H9 (cell line): ENCODE measurements at regions not wholly inside any gene's neighbourhood (a gene's known extent, or its start where the extent isn't known, plus 50 kb on each side); places are given as distances from the start of the nearest gene placed in this dataset.

ENCODE experiments used
- DNase-seq: peaks from one replicate; pipeline ENCODE4 v3.0.0-alpha.2; 2017
- H2AFZ ChIP-seq: one replicate; pipeline ENCODE4 v1.6.1; 2013; ENCODE audit warnings: mild to moderate bottlenecking, low read length, control low read depth, moderate library complexity
- H2AK5ac ChIP-seq: 2 replicates; pipeline ENCODE4 v1.6.1; 2013; ENCODE audit warnings: low read length, control low read depth, mixed read lengths; ENCODE audit not compliant: insufficient read length
- H2BK120ac ChIP-seq: one replicate; pipeline ENCODE4 v1.6.1; 2013; ENCODE audit warnings: low read depth, mild to moderate bottlenecking, low read length, control low read depth, inconsistent platforms; ENCODE audit not compliant: poor library complexity, severe bottlenecking
- H2BK12ac ChIP-seq: 2 replicates; pipeline ENCODE4 v1.6.1; 2013; ENCODE audit warnings: low read length, control low read depth, mixed read lengths, low read depth; ENCODE audit not compliant: insufficient read length
- H2BK15ac ChIP-seq: 2 replicates; pipeline ENCODE4 v1.6.1; 2013; ENCODE audit warnings: low read depth, low read length, control low read depth
- H2BK20ac ChIP-seq: one replicate; pipeline ENCODE4 v1.6.1; 2013; ENCODE audit warnings: low read depth, mild to moderate bottlenecking, low read length, control low read depth, inconsistent platforms; ENCODE audit not compliant: poor library complexity, severe bottlenecking
- H2BK5ac ChIP-seq: 2 replicates; pipeline ENCODE4 v1.6.1; 2013; ENCODE audit warnings: low read length, control low read depth, mixed read lengths; ENCODE audit not compliant: insufficient read length
- H3K14ac ChIP-seq: 2 replicates; pipeline ENCODE4 v1.6.1; 2013; ENCODE audit warnings: low read length, control low read depth; ENCODE audit not compliant: insufficient read depth
- H3K18ac ChIP-seq: 2 replicates; pipeline ENCODE4 v1.6.1; 2013; ENCODE audit warnings: low read depth, mild to moderate bottlenecking, mixed read lengths, low read length, control low read depth; ENCODE audit not compliant: insufficient read length
- H3K23ac ChIP-seq: 2 replicates; pipeline ENCODE4 v1.6.1; 2013; ENCODE audit warnings: low read length, control low read depth, mixed read lengths, low read depth; ENCODE audit not compliant: insufficient read length
- H3K23me2 ChIP-seq: 2 replicates; pipeline ENCODE4 v1.6.1; 2013; ENCODE audit warnings: low read depth, mild to moderate bottlenecking, mixed read lengths, low read length, control low read depth; ENCODE audit not compliant: insufficient read length, poor library complexity, severe bottlenecking
- H3K27ac ChIP-seq: 2 replicates; pipeline ENCODE4 v1.5.1; 2013; ENCODE audit warnings: low read length, control low read depth, mixed read lengths, low read depth; ENCODE audit not compliant: insufficient read length
- H3K27me3 ChIP-seq: 2 replicates; pipeline ENCODE4 v1.6.1; 2013; ENCODE audit warnings: low read length, control low read depth, inconsistent platforms; ENCODE audit not compliant: insufficient read depth
- H3K4ac ChIP-seq: 2 replicates; pipeline ENCODE4 v1.6.1; 2013; ENCODE audit warnings: low read depth, mild to moderate bottlenecking, control low read depth, inconsistent platforms, low read length, moderate library complexity
- H3K4me1 ChIP-seq: 2 replicates; pipeline ENCODE4 v1.6.1; 2013; ENCODE audit warnings: low read length, control low read depth, inconsistent platforms; ENCODE audit not compliant: insufficient read depth
- H3K4me2 ChIP-seq: 2 replicates; pipeline ENCODE4 v1.6.1; 2013; ENCODE audit warnings: low read length, control low read depth, mixed read lengths; ENCODE audit not compliant: insufficient read length, insufficient read depth
- H3K56ac ChIP-seq: 2 replicates; pipeline ENCODE4 v1.6.1; 2013; ENCODE audit warnings: low read depth, mild to moderate bottlenecking, mixed read lengths, low read length, control low read depth; ENCODE audit not compliant: insufficient read length
- H3K79me1 ChIP-seq: 2 replicates; pipeline ENCODE4 v1.6.1; 2013; ENCODE audit warnings: low read depth, mild to moderate bottlenecking, moderate library complexity, low read length, control low read depth, inconsistent platforms; ENCODE audit not compliant: insufficient read depth, poor library complexity, severe bottlenecking
- H3K79me2 ChIP-seq: 2 replicates; pipeline ENCODE4 v1.6.1; 2013; ENCODE audit warnings: low read length, control low read depth, inconsistent platforms; ENCODE audit not compliant: insufficient read depth
- H3K9ac ChIP-seq: 2 replicates; pipeline ENCODE4 v1.6.1; 2013; ENCODE audit warnings: low read length, control low read depth, mixed read lengths; ENCODE audit not compliant: insufficient read length; ENCODE audit errors: extremely low read depth
- H3K9me3 ChIP-seq: one replicate; pipeline ENCODE4 v1.6.1; 2013; ENCODE audit warnings: low read depth, low read length, inconsistent platforms; ENCODE audit not compliant: control insufficient read depth
- H3T11ph ChIP-seq: one replicate; pipeline ENCODE4 v1.6.1; 2013; ENCODE audit warnings: mild to moderate bottlenecking, low read length, control low read depth, inconsistent platforms
- H4K20me1 ChIP-seq: one replicate; pipeline ENCODE4 v1.6.1; 2013; ENCODE audit not compliant: control insufficient read depth, insufficient read length, insufficient read depth
- H4K5ac ChIP-seq: 2 replicates; pipeline ENCODE4 v1.6.1; 2013; ENCODE audit warnings: low read depth, mild to moderate bottlenecking, mixed read lengths, low read length, control low read depth; ENCODE audit not compliant: insufficient read length
- H4K8ac ChIP-seq: replicated peaks from 2 replicates; pipeline ENCODE4 v1.6.1; 2013; ENCODE audit warnings: low read length, control low read depth, mixed read lengths, low read depth; ENCODE audit not compliant: insufficient read length
- H4K91ac ChIP-seq: 2 replicates; pipeline ENCODE4 v1.6.1; 2013; ENCODE audit warnings: low read depth, mild to moderate bottlenecking, moderate library complexity, mixed read lengths, low read length, control low read depth; ENCODE audit not compliant: insufficient read length
- H3K27ac Mint-ChIP-seq, 3 experiments: 2 replicates in 2 of 3; 3 replicates in 1 of 3; pipeline ENCODE4 v1.8.0; 2020 to 2021; ENCODE audit warnings: mixed read lengths in 3 of 3, mild to moderate bottlenecking in 1 of 3, moderate library complexity in 1 of 3
- H3K27me3 Mint-ChIP-seq: 2 replicates; pipeline ENCODE4 v1.8.0; 2021; ENCODE audit warnings: low read depth, mild to moderate bottlenecking, moderate library complexity, mixed read lengths
- H3K36me3 Mint-ChIP-seq, 3 experiments: 2 replicates in 2 of 3; 3 replicates in 1 of 3; pipeline ENCODE4 v1.8.0; 2020 to 2021; ENCODE audit warnings: low read depth in 3 of 3, mixed read lengths in 3 of 3; ENCODE audit not compliant: insufficient read depth in 1 of 3
- H3K4me1 Mint-ChIP-seq, 2 experiments: 2 replicates each; pipeline ENCODE4 v1.8.0; 2020; ENCODE audit warnings: mixed read lengths in 2 of 2
- H3K4me3 Mint-ChIP-seq, 2 experiments: 2 replicates in 1 of 2; 3 replicates in 1 of 2; pipeline ENCODE4 v1.8.0; 2020 to 2021; ENCODE audit warnings: mild to moderate bottlenecking in 2 of 2, mixed read lengths in 2 of 2, moderate library complexity in 1 of 2
- H3K9me3 Mint-ChIP-seq, 2 experiments: 2 replicates in 1 of 2; 3 replicates in 1 of 2; pipeline ENCODE4 v1.8.0; 2020; ENCODE audit warnings: mild to moderate bottlenecking in 2 of 2, mixed read lengths in 2 of 2, moderate library complexity in 1 of 2
- WGBS: extraction: QIAGEN DNeasy Blood & Tissue Kit; methylation state at CpG from one replicate; pipeline ENCODE4 v1.1.7; 2013; ENCODE audit warnings: missing lambda C conversion rate, low lambda C conversion rate, mixed read lengths; ENCODE audit not compliant: insufficient read length; ENCODE audit errors: extremely low coverage; 5-methylcytosine and 5-hydroxymethylcytosine counted together
- TF ChIP-seq, protein P1 (sequence below): fragments of 200-600 bp; sonication (generic); conservative IDR thresholded peaks from 3 replicates; pipeline ENCODE4 v1.8.0; 2021; ENCODE audit warnings: antibody characterized with exemption, mild to moderate bottlenecking

GRCh38 chr3:30539206-30539605, 67.2 kb upstream of the TGFBR2 start:
- Histone ChIP-seq H3K27me3 (no peaks in the 10 kb centered on the region), H3K79me1 (no peaks in the 10 kb centered on the region), H3K9me3 (no peaks in the 10 kb centered on the region), H3K79me2 (no peaks in the 10 kb centered on the region), H2BK20ac (no peak overlapping the region), H2AK5ac (no peak overlapping the region), H3K4ac (no peak overlapping the region), H3K23ac (no peak overlapping the region), H3K4me1 (no peaks in the 10 kb centered on the region), H4K20me1 (no peaks in the 10 kb centered on the region), H4K91ac (no peak overlapping the region), H2BK5ac (no peak overlapping the region), H3K4me2 (no peak overlapping the region), H3K18ac (no peak overlapping the region), H2BK120ac (no peak overlapping the region), H4K5ac (no peak overlapping the region), H3T11ph (no peak overlapping the region), H2BK15ac (no peak overlapping the region), H3K14ac (no peak overlapping the region), H2AFZ (no peak overlapping the region), H2BK12ac (no peak overlapping the region), H3K27ac (no peak overlapping the region), H4K8ac (no peak overlapping the region), H3K56ac (no peak overlapping the region), H3K9ac (no peak overlapping the region), H3K23me2 (no peaks in the 10 kb centered on the region)
- Mint-ChIP-seq H3K4me3 (no peak overlapping the region), H3K36me3 (peaks cover 0 to 6% (median 3%) of the 10 kb centered on the region in 3 experiments; a peak in 4 of 7 replicates), H3K27me3 (no peaks in the 10 kb centered on the region), H3K27ac (no peak overlapping the region), H3K4me1 (no peaks in the 10 kb centered on the region), H3K9me3 (no peaks in the 10 kb centered on the region; a peak in 1 of 5 replicates)
- DNase-seq: no peak
- WGBS: no CpG with 5 or more reads among the region's 4 CpGs
- TF ChIP-seq, protein P1, sequence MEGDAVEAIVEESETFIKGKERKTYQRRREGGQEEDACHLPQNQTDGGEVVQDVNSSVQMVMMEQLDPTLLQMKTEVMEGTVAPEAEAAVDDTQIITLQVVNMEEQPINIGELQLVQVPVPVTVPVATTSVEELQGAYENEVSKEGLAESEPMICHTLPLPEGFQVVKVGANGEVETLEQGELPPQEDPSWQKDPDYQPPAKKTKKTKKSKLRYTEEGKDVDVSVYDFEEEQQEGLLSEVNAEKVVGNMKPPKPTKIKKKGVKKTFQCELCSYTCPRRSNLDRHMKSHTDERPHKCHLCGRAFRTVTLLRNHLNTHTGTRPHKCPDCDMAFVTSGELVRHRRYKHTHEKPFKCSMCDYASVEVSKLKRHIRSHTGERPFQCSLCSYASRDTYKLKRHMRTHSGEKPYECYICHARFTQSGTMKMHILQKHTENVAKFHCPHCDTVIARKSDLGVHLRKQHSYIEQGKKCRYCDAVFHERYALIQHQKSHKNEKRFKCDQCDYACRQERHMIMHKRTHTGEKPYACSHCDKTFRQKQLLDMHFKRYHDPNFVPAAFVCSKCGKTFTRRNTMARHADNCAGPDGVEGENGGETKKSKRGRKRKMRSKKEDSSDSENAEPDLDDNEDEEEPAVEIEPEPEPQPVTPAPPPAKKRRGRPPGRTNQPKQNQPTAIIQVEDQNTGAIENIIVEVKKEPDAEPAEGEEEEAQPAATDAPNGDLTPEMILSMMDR: no peak
